ENCODE measurements at regions not wholly inside any gene's neighbourhood (a gene's known extent, or its start where the extent isn't known, plus 50 kb on each side); places are given as distances from the start of the nearest gene placed in this dataset.

GRCh38 chr1:39116116-39116607, 88.3 kb upstream of the MACF1 start:
- TF ChIP-seq NFRKB (IDR thresholded peaks at IDR 0.05) (no peak), ELF4 (IDR thresholded peaks at IDR 0.05) (no peak), FOXM1 (IDR thresholded peaks at IDR 0.05; ENCODE audit: borderline replicate concordance) (no peak), TARDBP (IDR thresholded peaks at IDR 0.05) (no peak), SP1 (IDR thresholded peaks at IDR 0.05) (no peak), FOXK2 (IDR thresholded peaks at IDR 0.05) (no peak), ZNF384 (IDR thresholded peaks at IDR 0.05) (no peak), L3MBTL2 (conservative IDR thresholded peaks at IDR 0.05) (no peak), CTBP1 (IDR thresholded peaks at IDR 0.05; ENCODE audit: borderline replicate concordance) (no peak), PKNOX1 (IDR thresholded peaks at IDR 0.05) (no peak), HDGF (IDR thresholded peaks at IDR 0.05; ENCODE audit: borderline replicate concordance) (no peak), LEF1 (IDR thresholded peaks at IDR 0.05; ENCODE audit: borderline replicate concordance) (no peak)
